ENCODE measurements at regions not wholly inside any gene's neighbourhood (a gene's known extent, or its start where the extent isn't known, plus 50 kb on each side); places are given as distances from the start of the nearest gene placed in this dataset.

DNA sequence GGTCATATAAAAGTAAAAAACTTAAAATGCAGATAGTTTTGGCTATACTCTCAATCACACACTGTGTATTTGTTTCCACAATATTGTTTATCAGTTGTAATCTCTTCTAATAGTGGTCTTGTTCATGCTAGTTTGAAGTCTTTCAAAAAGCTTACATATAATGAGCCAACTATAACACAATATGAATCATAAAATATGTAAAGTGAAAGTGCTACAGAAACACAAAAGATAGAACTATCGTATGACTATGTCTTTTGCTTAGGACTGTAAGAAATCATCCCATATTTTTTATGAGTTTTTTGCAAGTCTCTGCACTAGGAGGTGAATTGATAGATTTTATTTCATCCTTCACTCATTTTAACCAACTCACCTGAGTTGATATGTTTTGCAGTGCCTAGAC is 136.0 kb downstream of the MMUT start:
- TF ChIP-seq CTCF (IDR thresholded peaks at IDR 0.05; ENCODE audit: low read depth, low read length, missing input control), result no peak
- no peak for TF ChIP-seq RAD21 (IDR thresholded peaks at IDR 0.05)
- TF ChIP-seq EGR1 (IDR thresholded peaks at IDR 0.05; ENCODE audit: low read depth in 2 of 2), result no peak
- TF ChIP-seq, protein P1, sequence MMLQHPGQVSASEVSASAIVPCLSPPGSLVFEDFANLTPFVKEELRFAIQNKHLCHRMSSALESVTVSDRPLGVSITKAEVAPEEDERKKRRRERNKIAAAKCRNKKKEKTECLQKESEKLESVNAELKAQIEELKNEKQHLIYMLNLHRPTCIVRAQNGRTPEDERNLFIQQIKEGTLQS (IDR thresholded peaks at IDR 0.05), result no peak
- no peak for TF ChIP-seq RXRA (IDR thresholded peaks at IDR 0.05)
- no peak for TF ChIP-seq GABPA (IDR thresholded peaks at IDR 0.05 in 1 of 2, conservative IDR thresholded peaks at IDR 0.05 in 1 of 2)
- no peak for TF ChIP-seq SP1 (IDR thresholded peaks at IDR 0.05)
- TF ChIP-seq MAX (IDR thresholded peaks at IDR 0.05), result no peak
- TF ChIP-seq YY1 (IDR thresholded peaks at IDR 0.05), result no peak
- TF ChIP-seq TAF1 (conservative IDR thresholded peaks at IDR 0.05), result no peak
- no peak for TF ChIP-seq REST (IDR thresholded peaks at IDR 0.05)
- no peak for TF ChIP-seq JUND (IDR thresholded peaks at IDR 0.05)
- TF ChIP-seq, protein P2, sequence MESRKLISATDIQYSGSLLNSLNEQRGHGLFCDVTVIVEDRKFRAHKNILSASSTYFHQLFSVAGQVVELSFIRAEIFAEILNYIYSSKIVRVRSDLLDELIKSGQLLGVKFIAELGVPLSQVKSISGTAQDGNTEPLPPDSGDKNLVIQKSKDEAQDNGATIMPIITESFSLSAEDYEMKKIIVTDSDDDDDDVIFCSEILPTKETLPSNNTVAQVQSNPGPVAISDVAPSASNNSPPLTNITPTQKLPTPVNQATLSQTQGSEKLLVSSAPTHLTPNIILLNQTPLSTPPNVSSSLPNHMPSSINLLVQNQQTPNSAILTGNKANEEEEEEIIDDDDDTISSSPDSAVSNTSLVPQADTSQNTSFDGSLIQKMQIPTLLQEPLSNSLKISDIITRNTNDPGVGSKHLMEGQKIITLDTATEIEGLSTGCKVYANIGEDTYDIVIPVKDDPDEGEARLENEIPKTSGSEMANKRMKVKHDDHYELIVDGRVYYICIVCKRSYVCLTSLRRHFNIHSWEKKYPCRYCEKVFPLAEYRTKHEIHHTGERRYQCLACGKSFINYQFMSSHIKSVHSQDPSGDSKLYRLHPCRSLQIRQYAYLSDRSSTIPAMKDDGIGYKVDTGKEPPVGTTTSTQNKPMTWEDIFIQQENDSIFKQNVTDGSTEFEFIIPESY (IDR thresholded peaks at IDR 0.05), result no peak

Measured in liver (tissue), 3 donors.